ENCODE measurements at regions not wholly inside any gene's neighbourhood (a gene's known extent, or its start where the extent isn't known, plus 50 kb on each side); places are given as distances from the start of the nearest gene placed in this dataset.

DNA sequence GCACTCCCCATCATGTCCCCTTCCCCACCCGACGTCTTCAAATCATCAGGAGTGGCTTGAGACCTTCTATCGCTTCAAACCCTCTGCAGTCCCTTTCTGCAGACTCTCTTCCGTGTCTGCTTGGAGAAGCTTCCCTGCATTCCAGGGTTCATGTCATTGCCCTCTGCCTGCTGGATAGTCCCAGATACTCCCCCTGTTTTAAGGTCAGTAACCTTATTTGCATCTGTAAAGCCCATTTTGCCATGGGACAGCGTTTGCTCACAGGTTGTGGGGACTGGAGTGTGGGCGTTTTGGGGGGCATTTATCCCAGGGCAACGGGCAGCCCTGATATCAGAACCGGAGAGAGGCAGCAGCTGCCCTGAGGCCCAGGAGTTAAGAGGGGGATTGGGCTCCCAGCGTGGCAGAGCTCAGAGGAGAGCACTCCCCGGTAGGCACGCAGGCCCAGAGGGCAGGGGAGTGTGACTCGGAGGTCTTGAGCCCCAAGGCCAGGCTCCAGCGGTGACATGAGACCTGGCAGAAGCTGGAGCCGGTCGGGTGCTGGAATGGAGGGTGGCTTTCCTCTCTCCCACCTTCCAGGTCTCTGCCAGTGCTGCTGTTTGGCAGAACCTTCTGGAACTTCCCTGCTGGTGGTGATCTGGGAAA is 73.8 kb downstream of the RTP5 start:
- DNase-seq: no peak

DNA sequence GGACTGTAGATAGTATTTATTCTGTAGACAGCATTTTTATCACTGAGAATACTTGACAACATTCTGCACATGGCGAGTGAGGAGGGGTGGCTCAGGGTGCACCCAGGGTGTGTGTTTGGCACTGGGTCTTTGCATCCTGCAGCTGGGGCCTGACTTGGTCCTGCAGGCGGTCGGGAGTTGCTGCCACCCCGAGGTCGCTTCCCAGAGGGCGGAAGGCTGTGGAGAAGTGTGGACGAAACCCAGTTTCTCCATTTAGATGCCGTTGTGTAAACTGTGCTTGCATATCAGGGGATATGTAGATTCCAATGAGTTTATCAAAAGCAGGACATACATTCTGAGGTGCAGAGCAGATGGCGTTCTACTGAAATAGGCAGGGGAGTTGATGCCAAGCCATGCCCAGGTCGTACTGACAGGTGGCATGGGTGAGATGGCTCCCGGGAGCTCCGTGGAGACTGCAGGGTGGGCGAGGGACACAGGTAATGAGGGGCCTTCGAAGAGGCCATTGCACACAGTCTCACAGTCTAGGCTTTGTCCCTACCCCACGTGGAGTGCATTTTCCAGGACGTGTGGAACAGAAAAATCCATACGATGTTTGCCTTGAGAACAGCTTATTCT is 74.5 kb downstream of the RTP5 start:
- no peak for DNase-seq

DNA sequence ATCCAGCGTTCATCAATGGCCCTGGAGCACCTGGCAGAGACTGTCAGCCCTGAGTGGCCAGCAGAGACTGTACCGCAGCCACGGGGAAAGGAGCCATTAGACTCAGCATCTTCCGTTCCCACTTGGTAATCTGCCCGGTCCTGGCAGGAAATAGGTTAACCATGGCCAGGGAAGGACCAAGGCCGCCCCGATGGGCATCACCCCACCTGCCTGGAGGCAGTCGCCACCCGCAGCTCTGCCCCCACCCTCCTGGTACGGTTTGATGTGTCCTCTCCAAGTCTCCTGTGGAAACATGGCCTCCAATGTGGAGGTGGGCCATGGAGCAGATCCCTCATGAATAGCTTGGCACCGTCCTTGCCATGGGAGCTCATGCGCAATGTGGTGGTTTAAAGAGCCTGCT is 75.3 kb downstream of the RTP5 start:
- no peak for DNase-seq

DNA sequence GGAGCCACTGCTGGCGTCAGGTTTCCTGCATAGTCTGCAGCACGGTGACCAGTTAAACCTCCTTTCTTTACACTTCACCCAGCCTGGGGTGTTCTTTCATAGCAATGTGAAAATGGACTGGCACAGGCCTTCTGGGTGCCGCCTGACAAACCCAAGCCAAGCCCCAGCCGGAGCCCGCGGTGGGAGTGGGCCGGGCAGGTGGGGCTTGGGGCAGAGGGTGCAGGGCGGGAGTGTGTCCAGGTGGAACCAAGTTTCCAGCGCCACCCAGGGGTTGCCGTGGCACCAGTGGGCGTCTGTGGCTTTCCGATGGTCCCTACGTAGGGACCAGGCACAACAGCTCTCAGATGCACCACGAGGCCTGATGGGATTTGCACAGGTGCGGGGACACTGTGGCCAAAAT is 75.8 kb downstream of the RTP5 start:
- no peak for DNase-seq

DNA sequence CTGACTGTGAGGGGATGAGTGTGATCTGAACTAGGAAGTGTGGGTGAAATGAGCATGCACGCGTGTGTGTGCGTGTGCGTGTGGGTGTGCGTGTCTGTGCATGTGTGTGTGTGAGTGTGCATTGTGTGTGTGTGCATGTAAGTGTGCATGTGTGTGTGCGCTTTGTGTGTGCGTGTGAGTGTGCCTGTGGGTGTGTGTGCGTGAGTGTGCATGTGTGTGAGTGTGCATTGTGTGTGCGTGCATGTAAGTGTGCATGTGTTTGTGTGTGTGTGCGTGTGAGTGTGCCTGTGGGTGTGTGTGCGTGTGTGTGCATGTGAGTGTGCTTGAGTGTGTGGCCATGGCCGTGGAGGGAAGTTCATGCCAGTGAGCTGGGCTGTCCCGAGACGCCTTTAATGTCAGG is 76.3 kb downstream of the RTP5 start:
- no peak for DNase-seq

DNA sequence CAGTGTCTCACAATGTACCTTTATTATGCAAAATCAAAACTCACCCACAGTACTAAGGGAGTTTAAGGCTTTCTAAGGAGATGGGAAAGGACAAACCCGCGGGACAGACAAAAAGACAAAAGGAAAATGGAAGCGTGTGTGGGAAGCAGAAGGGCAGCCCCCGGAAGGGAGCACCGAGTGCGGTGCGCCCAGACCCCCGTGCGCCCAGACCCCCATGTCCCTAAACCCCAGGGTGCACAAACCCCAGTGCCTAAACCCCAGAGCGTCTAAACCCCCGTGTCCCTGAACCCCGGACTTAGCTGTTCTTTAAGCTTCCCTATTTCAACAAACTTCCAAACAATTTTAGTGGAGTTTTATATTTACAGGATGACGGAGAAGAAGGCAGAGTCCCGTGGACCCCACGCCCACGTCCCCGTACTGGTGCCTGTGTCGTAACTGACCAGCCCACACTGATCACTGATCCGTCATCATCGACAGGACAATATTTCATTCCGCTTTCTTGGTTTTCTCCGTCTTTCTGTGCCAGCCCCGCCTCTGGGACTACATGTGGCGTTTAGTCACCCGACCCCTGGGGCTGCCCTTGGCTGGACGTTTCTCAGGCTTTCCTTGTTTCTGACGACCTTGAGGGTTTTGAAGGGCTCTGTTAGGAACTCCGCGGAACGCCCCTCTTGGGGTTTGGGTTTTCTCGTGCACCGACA is 76.9 kb downstream of the RTP5 start:
- DNase-seq: no peak

DNA sequence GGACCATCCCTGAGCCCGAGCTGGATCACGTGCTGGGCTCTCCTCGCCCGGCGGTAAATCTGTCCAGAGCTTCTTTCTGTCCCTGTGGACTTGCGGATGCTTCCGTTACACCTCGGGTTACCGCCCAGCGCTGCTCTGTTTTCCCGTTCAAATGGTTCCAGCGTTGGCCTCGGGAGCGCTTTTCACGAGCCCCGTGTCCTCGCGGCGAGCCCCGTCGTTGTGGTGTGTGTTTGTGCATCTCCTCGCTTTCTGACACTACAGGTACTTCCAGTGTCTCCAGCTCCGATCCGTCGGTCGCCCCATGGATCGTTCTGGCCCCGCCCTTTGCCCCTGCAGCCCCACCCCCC is 77.4 kb downstream of the RTP5 start:
- DNase-seq: no peak

DNA sequence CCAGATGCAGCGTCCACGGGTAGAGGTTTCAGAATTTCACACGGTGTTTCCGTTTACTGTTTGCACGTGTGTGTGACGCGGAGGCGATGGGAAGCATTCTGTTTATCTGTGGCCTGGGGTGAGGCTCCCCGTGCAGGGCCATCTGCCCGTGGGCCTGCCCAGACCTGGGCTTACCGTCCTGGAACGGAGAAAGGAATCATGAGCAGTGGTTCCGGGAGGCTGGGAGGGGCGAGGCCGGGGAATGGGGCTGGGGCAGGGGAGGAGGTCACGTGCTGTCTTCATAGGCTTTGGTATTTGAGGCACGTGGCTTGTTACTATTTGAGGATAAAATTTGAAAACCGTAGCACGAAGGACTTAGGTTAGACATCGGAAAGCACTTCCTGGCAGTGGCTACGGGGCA is 77.9 kb downstream of the RTP5 start:
- DNase-seq: no peak

DNA sequence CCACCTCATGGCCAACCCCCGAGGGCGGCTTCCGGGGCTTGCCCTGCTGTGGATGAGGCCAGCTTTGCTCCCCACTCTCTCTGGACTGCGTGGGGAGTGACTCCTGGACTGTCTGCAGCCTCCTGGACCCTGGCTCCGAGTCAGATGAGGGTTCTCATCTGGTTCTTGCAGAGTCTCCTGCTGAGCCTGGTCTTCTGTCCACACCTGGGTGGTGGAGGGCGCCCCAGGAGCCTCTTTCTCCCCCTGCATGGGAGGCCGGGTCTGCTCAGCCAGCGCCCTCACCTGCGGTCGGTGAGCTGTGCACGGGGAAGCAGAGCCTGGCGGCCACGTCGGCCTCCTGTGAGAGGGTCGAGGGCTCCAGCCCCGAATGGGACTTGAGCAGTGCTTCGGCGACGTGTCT is 78.3 kb downstream of the RTP5 start:
- no peak for DNase-seq

DNA sequence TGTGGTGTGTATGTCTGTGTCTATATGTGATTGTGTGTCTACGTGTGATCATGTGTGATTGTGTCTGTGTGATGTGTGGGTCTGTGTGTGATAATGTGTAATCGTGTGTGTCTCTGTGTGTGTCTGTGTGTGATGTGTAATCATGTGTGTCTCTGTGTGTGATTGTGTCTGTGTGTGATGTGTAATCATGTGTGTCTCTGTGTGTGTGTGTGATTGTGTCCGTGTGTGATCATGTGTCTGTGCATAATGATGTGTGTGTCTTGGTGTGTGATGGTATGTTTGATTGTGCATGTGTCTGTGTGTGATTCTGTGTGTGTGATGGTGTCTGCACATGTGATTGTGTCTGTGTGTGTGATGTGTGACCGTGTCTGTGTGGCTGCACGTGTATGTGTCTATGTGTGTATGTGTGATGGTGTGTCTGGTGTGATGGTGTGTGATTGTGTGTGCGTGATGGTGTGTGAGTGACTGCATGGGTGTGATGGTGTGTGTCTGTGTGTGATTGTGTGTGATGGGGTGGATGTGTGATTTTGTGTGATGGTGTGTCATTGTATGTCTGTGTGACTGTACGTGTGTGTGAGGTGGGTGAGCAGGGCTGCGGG is 78.9 kb downstream of the RTP5 start:
- no peak for DNase-seq

DNA sequence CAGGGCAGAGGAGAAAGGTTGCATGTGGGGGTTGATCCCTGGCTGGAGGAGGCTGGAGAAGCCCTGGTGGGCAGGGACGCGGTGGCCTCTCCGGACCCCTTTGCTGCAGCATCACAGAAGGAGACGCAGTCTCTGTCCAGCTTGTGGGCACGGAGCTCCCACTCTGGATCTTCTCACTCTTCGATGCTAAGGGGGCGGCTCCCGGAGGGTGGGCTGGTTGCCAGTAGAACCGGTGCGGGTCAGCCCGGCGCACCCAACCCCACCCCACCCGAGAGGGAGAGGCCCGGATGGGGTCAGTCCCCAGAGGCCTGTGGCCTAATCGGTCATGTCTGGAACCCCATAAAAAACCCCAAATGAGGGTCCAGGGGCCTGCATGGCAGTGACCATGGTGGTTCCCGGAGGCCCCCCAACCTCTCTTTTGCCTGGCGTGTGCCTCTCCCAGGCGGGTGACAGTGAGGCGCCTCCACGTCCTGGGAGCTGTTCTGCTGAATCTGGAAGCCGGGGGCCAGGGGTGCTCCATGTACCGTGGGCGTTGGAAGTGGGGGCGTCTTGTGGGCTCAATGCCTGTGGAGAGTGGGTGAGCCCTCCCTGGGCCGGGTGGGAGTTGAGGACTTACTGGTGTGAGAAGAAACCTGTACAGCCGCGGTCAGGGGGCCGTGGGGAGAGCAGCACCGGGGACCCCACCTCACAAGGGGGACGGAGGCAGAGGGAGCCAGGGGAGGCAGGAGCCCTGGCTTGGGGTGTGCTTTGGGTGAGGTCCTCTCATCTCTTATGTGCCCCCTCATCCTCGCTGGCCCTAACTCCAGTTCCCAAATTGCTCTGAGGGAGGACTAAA is 79.6 kb downstream of the RTP5 start:
- DNase-seq: no peak

DNA sequence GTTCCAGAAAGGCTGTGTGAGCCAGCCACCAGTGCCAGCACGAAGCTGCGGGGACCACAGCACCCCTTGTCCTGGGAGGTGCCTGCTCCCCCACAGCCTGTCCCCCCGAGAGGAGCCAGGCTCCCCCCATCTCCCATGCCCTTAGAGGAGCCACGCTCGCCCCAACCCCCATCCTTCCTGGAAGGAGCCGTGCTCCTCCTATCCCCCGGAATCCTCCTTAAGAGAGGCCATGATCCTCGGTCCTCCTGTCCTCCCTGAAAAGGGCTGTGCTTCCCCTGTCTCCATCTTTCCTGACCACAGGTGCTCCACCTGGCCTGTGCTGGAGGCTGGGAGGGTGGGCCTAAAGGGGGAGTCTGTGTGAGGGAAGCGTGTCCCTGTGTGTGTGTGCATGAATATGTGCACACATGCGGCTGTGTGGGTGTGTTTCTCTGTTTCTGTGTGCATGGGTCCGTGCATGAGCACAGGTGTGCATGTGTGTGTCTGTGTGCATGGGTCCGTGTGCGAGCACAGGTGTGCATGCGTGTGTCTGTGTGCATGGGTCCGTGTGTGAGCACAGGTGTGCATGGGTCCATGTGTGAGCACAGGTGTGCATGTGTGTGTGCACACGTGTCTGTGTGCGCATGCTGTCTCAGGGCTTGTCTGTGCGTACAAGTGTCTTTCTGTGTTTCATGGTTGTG is 80.3 kb downstream of the RTP5 start:
- DNase-seq: no peak

DNA sequence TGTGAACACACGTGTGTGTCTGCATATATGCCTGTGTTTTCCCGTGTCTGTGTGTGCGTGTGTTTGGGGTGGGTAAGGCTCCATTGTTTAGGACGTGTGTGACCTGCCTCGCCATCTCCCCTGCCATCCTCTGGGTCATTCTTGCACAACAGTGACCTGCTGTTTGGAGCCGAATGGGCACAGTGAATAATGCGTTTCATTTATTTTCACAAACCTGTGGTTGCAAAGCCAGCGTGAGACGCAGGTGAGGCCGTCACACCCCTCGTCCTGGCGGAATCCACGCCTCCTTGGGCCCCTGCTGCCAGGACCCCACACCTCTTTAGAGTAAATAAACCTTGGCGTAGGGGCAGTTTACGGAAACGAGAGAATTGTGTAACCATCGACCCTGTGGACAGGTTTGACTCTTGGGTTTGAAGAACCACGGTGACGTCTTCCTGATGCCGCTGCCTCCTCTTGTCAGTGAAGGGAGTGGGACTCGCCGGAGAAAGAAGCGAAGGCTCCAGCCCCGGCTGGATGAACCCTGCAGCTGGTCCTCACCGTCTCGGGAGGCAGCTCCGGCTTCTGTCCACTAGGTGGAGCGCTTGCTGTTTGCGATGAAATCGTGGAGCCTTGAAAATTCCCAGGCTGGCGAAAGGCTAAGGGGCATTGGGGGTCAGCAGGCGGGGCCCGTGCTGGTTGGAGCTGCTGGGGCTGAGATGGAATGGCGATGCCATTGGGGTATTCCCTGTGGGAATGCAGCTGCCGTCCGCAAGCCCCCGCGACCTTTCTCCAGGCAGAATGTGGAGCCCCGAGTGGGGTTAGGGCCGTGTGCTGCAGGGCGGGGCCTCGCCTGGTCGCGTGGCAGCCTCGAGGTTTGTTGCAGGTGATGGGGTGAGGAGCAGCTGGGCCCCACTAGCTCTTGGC is 81.1 kb downstream of the RTP5 start:
- peak; percentile 42 for DNase-seq

DNA sequence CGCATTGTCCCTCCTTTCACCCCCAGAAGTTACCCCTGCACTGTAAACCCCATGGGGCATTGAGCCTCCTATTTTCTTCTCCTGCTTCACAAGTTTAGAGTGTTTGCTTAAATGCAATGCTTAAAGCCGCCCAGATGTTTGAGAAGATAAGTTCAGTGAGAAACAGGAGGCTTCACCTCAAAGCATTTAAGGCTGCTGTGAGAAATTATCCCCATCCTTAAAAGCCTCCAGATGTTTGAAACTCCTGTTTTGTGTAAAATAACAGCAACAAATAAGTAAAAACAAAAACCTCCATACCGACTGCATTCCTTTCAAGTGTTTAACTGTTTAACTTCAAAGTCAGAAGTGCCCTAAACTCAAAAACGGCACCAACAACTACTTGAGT is 81.8 kb downstream of the RTP5 start:
- no peak for DNase-seq

DNA sequence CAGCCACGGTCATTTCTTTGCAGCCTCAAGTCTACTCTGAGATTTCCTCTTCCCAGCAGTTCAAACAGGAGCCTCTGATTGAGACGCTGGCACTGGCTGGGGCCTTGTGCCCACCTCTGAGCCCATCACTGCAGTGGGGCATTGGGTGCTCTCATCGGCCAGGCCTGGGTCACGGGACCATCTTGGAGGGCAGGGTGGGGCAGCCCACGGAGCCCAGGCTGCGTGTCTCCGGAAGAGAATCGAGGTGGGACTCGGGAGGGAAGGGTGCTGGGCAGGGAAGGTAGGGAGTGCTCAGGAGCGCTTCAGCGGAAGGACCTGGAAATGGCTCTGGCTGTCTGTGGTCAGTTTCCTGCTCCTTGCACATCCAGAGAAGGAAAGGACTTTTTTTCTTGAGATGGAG is 82.4 kb downstream of the RTP5 start:
- DNase-seq: no peak

DNA sequence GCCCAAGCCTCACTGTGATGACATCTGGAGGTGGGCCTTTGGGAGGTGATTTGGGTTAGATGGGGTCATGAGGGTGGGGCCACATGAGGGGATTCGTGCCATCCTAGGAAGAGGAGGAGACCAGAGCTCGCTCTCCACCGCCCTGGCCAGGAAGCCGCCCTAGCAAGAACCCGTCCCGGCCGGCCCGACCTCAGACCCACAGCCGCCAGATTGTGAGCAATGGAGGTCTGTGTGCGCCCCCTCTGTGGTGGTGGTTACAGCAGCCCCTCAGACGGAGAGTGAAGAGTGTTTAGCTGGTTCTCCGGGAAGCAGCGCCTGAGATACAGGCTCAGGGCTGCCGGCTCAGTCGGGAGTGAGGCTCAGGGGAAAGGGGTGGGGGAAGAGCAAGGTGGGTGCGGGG is 83.3 kb downstream of the RTP5 start:
- DNase-seq: no peak

DNA sequence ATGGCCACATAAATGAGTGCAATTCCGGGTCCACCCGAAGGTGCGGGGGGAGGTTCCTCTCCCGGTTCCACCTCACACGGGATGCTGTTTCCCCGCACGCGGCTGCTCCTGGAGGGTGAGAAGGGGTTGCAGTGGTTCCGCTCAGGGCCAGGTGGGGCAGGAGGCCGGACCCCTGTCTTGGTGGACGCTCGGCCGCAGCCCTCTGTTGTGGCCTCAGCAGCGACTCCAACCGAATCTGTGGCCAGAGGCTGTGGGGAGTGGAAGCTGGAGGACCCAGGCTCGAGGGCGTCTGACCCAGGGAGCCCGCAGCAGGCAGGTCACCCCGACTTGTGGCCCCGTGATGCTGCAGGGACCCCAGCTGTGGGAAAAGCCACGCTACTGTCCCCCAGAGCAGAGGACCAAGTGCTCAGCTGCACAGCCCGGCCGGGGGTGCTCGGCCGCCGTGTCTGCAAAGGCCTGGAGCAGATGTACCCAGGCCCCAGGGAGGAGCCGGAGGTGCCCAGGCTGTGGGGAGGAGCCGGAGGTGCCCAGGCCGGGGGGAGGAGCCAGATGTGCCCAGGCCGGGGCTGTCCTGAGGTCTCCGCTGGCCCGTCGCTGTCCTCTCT is 83.9 kb downstream of the RTP5 start:
- DNase-seq: no peak

DNA sequence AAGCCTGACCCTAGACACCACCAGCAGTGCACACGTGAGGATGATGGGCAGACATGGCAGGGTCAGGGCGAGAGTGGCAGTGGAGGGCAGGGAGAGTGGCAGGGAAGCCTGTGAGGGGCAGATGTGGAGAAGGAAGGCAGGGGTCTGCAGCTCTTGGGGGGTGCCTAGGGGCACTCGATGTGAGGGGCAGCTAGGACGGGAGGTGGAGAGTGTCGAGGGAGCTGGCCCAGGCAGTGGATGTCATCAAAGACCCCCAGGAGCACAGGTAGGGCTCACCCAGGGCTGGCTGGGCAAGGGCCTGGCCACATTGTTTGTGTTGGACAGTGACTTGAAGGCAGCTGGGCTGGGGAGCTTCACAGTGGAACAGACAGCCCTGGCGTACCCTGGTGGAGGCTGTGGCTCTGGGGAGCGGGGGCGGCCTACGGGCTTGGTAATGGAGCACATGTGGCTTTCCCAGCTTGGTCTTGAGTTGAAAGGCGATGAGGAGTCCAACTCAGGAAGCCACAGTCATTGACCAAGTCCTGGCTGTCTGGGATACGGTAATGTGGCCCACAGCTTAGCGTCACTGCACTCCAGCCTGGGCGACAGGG is 87.1 kb downstream of the RTP5 start:
- no peak for DNase-seq

DNA sequence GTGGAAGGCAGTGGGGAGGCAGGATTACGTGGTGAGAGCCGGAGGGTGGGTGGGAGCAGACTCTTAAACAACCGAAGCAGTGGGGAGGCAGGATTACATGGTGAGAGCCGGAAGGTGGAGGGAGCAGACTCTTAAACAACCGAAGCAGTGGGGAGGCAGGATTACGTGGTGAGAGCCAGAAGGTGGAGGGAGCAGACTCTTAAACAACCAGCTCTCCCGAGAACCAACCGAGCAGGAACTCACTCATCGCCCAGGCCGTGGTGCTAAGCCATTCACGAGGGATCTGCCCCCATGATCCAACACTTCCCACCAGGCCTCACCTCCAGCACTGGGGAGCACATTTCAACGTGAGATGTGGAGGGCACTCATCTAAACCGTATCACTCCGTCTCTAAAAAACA is 87.7 kb downstream of the RTP5 start:
- no peak for DNase-seq

DNA sequence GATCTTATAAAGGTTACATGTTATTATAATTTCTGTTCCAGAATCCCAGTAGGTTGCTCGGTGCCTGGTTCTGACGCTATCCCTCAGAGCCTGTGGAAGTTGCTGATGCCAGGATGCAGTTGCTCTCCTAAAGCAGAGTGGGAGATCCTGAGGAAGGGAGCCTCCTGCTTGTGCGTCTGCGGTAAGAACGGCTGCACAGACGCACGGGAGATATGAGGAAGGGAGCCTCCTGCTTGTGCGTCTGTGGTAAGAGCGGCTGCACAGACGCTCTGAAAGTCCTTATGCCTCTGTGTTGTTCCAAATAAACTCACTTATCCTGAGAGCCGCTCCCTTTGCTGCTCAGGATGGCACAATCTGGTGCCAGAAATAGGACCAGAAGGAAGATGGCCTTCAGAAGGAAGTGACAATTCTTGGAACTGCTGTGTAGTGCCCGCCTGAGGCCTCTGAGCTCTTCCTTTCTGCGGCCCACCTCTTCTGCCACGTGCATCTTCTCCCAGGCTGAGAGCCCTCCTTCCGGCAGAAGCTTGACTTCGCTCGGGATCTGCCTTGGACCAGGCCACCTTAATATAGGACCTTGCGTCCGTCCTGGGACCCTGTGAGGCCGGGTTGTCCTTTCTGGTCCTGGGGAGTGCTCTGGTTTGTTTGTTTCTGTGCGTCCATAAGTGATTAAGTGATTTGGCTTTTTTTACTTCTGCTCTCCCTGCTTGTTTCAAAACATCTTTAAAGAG is 89.5 kb downstream of the RTP5 start:
- no peak for DNase-seq

Data from NCI-H1092 (cell line).